GM12865 (cell line): ENCODE measurements at regions not wholly inside any gene's neighbourhood (a gene's known extent, or its start where the extent isn't known, plus 50 kb on each side); places are given as distances from the start of the nearest gene placed in this dataset.

ENCODE experiments used
- DNase-seq: peaks from one replicate; pipeline ENCODE4 v3.0.0; 2010; ENCODE audit warnings: low read depth
- H3K4me3 ChIP-seq: 2 replicates; pipeline ENCODE4 v1.5.1; 2011; ENCODE audit warnings: mild to moderate bottlenecking, low read depth, low read length, control low read depth
- CTCF ChIP-seq: IDR thresholded peaks from 2 replicates; pipeline ENCODE4 v1.5.1; 2011; ENCODE audit warnings: low read length, control low read depth, low read depth, inconsistent platforms; ENCODE audit not compliant: insufficient read depth; ENCODE audit errors: missing control alignments

- no peak for TF ChIP-seq CTCF
- no peak for DNase-seq
- H3K4me3 ChIP-seq, result no peak overlapping the region
These were observed 74.1 kb upstream of the SH3PXD2B start for GRCh38 chr5:172528440-172528839.

- no peak for TF ChIP-seq CTCF
- no peak overlapping the region for H3K4me3 ChIP-seq
- DNase-seq, result no peak
These were observed 73.2 kb upstream of the SH3PXD2B start for GRCh38 chr5:172527559-172527958.

GRCh38 chr5:172525996-172526360 is 71.7 kb upstream of the SH3PXD2B start:
- H3K4me3 ChIP-seq, result no peak overlapping the region
- no peak for DNase-seq
- no peak for TF ChIP-seq CTCF

GRCh38 chr5:172525307-172525995 is 71.1 kb upstream of the SH3PXD2B start:
- DNase-seq, result no peak
- H3K4me3 ChIP-seq, result no peak overlapping the region
- no peak for TF ChIP-seq CTCF

GRCh38 chr5:172524573-172525021 is 70.3 kb upstream of the SH3PXD2B start:
- DNase-seq, result no peak
- H3K4me3 ChIP-seq, result no peak overlapping the region
- TF ChIP-seq CTCF, result no peak

GRCh38 chr5:172523146-172523745 is 68.9 kb upstream of the SH3PXD2B start:
- H3K4me3 ChIP-seq, result no peak overlapping the region
- no peak for DNase-seq
- no peak for TF ChIP-seq CTCF
